GM20431 (cell line): ENCODE measurements at regions not wholly inside any gene's neighbourhood (a gene's known extent, or its start where the extent isn't known, plus 50 kb on each side); places are given as distances from the start of the nearest gene placed in this dataset.

Source experiments
- in situ Hi-C: fragments of 300-500 bp; cut with MseI, MboI; formaldehyde crosslinking; loops from one replicate; pipeline ENCODE4 v1.15.0; 2020; ENCODE audit warnings: low sequenced_read_pairs; ENCODE audit not compliant: unreplicated experiment

- in situ Hi-C loops: loop anchor here (25.0 kb wide), 2 partner anchors 133 to 758 kb away; no protein-coding TSS in a partner anchor
These were observed 98.2 kb upstream of the TJP1 start for GRCh38 chr15:29920515-29920914.

- in situ Hi-C loops: loop anchor here (25.0 kb wide), 2 partner anchors 132 to 757 kb away; no protein-coding TSS in a partner anchor
These were observed 97.2 kb upstream of the TJP1 start for GRCh38 chr15:29919380-29919881.

- in situ Hi-C loops: loop anchor here (25.0 kb wide), 2 partner anchors 131 to 756 kb away; no protein-coding TSS in a partner anchor
These were observed 95.6 kb upstream of the TJP1 start for GRCh38 chr15:29917600-29918597.

GRCh38 chr15:29914511-29914926 is 92.3 kb upstream of the TJP1 start:
- in situ Hi-C loops: loop anchor here (25.0 kb wide), 2 partner anchors 127 to 752 kb away; no protein-coding TSS in a partner anchor

GRCh38 chr15:29913528-29914135 is 91.4 kb upstream of the TJP1 start:
- in situ Hi-C loops: loop anchor here (25.0 kb wide), 2 partner anchors 126 to 751 kb away; no protein-coding TSS in a partner anchor

- in situ Hi-C loops: loop anchor here (25.0 kb wide), 2 partner anchors 124 to 749 kb away; no protein-coding TSS in a partner anchor
These were observed 89.4 kb upstream of the TJP1 start for GRCh38 chr15:29911705-29912104.

GRCh38 chr15:29910068-29910467 is 87.8 kb upstream of the TJP1 start:
- in situ Hi-C loops: loop anchor here (25.0 kb wide), 2 partner anchors 123 to 748 kb away; no protein-coding TSS in a partner anchor

- in situ Hi-C loops: loop anchor here (25.0 kb wide), 2 partner anchors 118 to 743 kb away; no protein-coding TSS in a partner anchor
These were observed 82.6 kb upstream of the TJP1 start for GRCh38 chr15:29904757-29905417.

GRCh38 chr15:29903785-29904464 is 81.7 kb upstream of the TJP1 start:
- in situ Hi-C loops: loop anchor here (25.0 kb wide), 2 partner anchors 117 to 742 kb away; no protein-coding TSS in a partner anchor

GRCh38 chr15:29903028-29903427 is 80.8 kb upstream of the TJP1 start:
- in situ Hi-C loops: loop anchor here (25.0 kb wide), 2 partner anchors 116 to 741 kb away; no protein-coding TSS in a partner anchor

- in situ Hi-C loops: loop anchor here (25.0 kb wide), 2 partner anchors 113 to 738 kb away; no protein-coding TSS in a partner anchor
These were observed 78.2 kb upstream of the TJP1 start for GRCh38 chr15:29900237-29901189.

GRCh38 chr15:29896062-29896461 is 73.8 kb upstream of the TJP1 start:
- in situ Hi-C loops: no loop called here

- in situ Hi-C loops: no loop called here
These were observed 68.8 kb upstream of the TJP1 start for GRCh38 chr15:29891096-29891457.

GRCh38 chr15:29890336-29891095 is 68.2 kb upstream of the TJP1 start:
- in situ Hi-C loops: no loop called here

GRCh38 chr15:29889542-29890329 is 67.5 kb upstream of the TJP1 start:
- in situ Hi-C loops: no loop called here

- in situ Hi-C loops: no loop called here
These were observed 66.4 kb upstream of the TJP1 start for GRCh38 chr15:29888646-29889045.

GRCh38 chr15:29887721-29888120 is 65.5 kb upstream of the TJP1 start:
- in situ Hi-C loops: no loop called here
